ENCODE measurements at regions not wholly inside any gene's neighbourhood (a gene's known extent, or its start where the extent isn't known, plus 50 kb on each side); places are given as distances from the start of the nearest gene placed in this dataset.

- TF ChIP-seq GATA3 (IDR thresholded peaks at IDR 0.05; ENCODE audit: low read depth, low read length) (no peak), GATA2 (IDR thresholded peaks at IDR 0.05; ENCODE audit: low read depth, low read length) (no peak)
Measured at GRCh38 chr10:22803261-22803885, 89.0 kb upstream of the PIP4K2A start.

GRCh38 chr10:22801785-22802184 lies 87.4 kb upstream of the PIP4K2A start:
- TF ChIP-seq GATA3 (IDR thresholded peaks at IDR 0.05; ENCODE audit: low read depth, low read length) (no peak), GATA2 (IDR thresholded peaks at IDR 0.05; ENCODE audit: low read depth, low read length) (no peak)

GRCh38 chr10:22795546-22795945 lies 81.2 kb upstream of the PIP4K2A start:
- TF ChIP-seq GATA3 (IDR thresholded peaks at IDR 0.05; ENCODE audit: low read depth, low read length) (no peak), GATA2 (IDR thresholded peaks at IDR 0.05; ENCODE audit: low read depth, low read length) (no peak)

GRCh38 chr10:22792161-22792560 lies 77.8 kb upstream of the PIP4K2A start:
- no peak for TF ChIP-seq GATA3 (IDR thresholded peaks at IDR 0.05; ENCODE audit: low read depth, low read length)
- TF ChIP-seq GATA2 (IDR thresholded peaks at IDR 0.05; ENCODE audit: low read depth, low read length) = no peak

- no peak for TF ChIP-seq GATA3 (IDR thresholded peaks at IDR 0.05; ENCODE audit: low read depth, low read length)
- TF ChIP-seq GATA2 (IDR thresholded peaks at IDR 0.05; ENCODE audit: low read depth, low read length) = no peak
Measured at GRCh38 chr10:22791665-22792064, 77.3 kb upstream of the PIP4K2A start.

GRCh38 chr10:22784668-22785067 lies 70.3 kb upstream of the PIP4K2A start:
- TF ChIP-seq GATA2 (IDR thresholded peaks at IDR 0.05; ENCODE audit: low read depth, low read length) (no peak), GATA3 (IDR thresholded peaks at IDR 0.05; ENCODE audit: low read depth, low read length) (no peak)

GRCh38 chr10:22783807-22784206 lies 69.4 kb upstream of the PIP4K2A start:
- TF ChIP-seq GATA3 (IDR thresholded peaks at IDR 0.05; ENCODE audit: low read depth, low read length) (no peak), GATA2 (IDR thresholded peaks at IDR 0.05; ENCODE audit: low read depth, low read length) (no peak)

- TF ChIP-seq GATA2 (IDR thresholded peaks at IDR 0.05; ENCODE audit: low read depth, low read length) = no peak
- no peak for TF ChIP-seq GATA3 (IDR thresholded peaks at IDR 0.05; ENCODE audit: low read depth, low read length)
Measured at GRCh38 chr10:22780474-22780885, 66.1 kb upstream of the PIP4K2A start.

GRCh38 chr10:22779331-22780019 lies 65.1 kb upstream of the PIP4K2A start:
- TF ChIP-seq GATA3 (IDR thresholded peaks at IDR 0.05; ENCODE audit: low read depth, low read length) (no peak), GATA2 (IDR thresholded peaks at IDR 0.05; ENCODE audit: low read depth, low read length) (no peak)

- no peak for TF ChIP-seq GATA3 (IDR thresholded peaks at IDR 0.05; ENCODE audit: low read depth, low read length)
- no peak for TF ChIP-seq GATA2 (IDR thresholded peaks at IDR 0.05; ENCODE audit: low read depth, low read length)
Measured at GRCh38 chr10:22774102-22774501, 59.7 kb upstream of the PIP4K2A start.

- no peak for TF ChIP-seq GATA2 (IDR thresholded peaks at IDR 0.05; ENCODE audit: low read depth, low read length)
- TF ChIP-seq GATA3 (IDR thresholded peaks at IDR 0.05; ENCODE audit: low read depth, low read length) = no peak
Measured at GRCh38 chr10:22770270-22770669, 55.9 kb upstream of the PIP4K2A start.

- TF ChIP-seq GATA2 (IDR thresholded peaks at IDR 0.05; ENCODE audit: low read depth, low read length) (no peak), GATA3 (IDR thresholded peaks at IDR 0.05; ENCODE audit: low read depth, low read length) (no peak)
Measured at GRCh38 chr10:22767859-22768258, 53.5 kb upstream of the PIP4K2A start.

- TF ChIP-seq GATA2 (IDR thresholded peaks at IDR 0.05; ENCODE audit: low read depth, low read length) (no peak), GATA3 (IDR thresholded peaks at IDR 0.05; ENCODE audit: low read depth, low read length) (no peak)
Measured at GRCh38 chr10:22766693-22767092, 52.3 kb upstream of the PIP4K2A start.

- no peak for TF ChIP-seq GATA2 (IDR thresholded peaks at IDR 0.05; ENCODE audit: low read depth, low read length)
- TF ChIP-seq GATA3 (IDR thresholded peaks at IDR 0.05; ENCODE audit: low read depth, low read length) = no peak
Measured at GRCh38 chr10:22765660-22766547, 51.5 kb upstream of the PIP4K2A start.
